ENCODE measurements at regions not wholly inside any gene's neighbourhood (a gene's known extent, or its start where the extent isn't known, plus 50 kb on each side); places are given as distances from the start of the nearest gene placed in this dataset.

- TF ChIP-seq CTCF (IDR thresholded peaks at IDR 0.05 in 8 of 11, conservative IDR thresholded peaks at IDR 0.05 in 3 of 11) (no peak), POLR2A (IDR thresholded peaks at IDR 0.05) (no peak), POLR2AphosphoS5 (IDR thresholded peaks at IDR 0.05) (no peak)
Observed at GRCh38 chr6:6911391-6911790, 196.4 kb upstream of the RREB1 start.
